ENCODE measurements at regions not wholly inside any gene's neighbourhood (a gene's known extent, or its start where the extent isn't known, plus 50 kb on each side); places are given as distances from the start of the nearest gene placed in this dataset.

DNA sequence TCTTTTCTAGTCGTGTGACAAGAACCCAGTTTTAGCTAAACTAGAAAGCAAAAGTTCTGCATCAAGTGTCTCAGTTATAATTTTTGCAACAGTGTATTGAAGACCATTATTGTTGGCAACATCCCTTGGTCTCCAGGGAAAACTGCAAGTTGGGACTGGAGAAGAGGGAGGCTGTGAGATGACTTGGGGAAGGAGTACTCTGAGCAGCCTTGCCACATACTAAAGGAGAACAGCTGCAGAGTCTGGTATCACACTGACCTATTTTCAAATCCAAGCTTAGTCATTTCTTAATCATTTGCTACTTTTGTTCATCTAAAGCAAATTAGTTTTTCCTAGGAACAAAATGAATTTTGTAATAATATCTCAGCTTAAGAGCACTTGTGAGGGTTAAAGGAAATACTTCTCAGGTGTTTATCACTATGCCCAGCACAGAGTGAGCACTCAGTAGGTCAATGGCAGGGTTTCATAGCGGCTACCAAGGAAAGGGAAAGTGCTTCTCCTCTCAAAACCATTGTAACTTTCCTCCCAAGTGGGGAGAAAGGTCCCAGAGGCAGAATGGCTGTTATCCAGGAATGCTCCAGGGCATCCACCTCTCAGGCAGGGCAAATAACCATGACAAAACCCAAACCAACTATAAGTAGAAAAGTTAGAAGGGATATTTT lies 247.1 kb downstream of the C11orf87 start:
- TF ChIP-seq TCF4 (CRISPR knock-in tag; IDR thresholded peaks at IDR 0.05; ENCODE audit: borderline replicate concordance) = no peak
- TF ChIP-seq, protein P1, sequence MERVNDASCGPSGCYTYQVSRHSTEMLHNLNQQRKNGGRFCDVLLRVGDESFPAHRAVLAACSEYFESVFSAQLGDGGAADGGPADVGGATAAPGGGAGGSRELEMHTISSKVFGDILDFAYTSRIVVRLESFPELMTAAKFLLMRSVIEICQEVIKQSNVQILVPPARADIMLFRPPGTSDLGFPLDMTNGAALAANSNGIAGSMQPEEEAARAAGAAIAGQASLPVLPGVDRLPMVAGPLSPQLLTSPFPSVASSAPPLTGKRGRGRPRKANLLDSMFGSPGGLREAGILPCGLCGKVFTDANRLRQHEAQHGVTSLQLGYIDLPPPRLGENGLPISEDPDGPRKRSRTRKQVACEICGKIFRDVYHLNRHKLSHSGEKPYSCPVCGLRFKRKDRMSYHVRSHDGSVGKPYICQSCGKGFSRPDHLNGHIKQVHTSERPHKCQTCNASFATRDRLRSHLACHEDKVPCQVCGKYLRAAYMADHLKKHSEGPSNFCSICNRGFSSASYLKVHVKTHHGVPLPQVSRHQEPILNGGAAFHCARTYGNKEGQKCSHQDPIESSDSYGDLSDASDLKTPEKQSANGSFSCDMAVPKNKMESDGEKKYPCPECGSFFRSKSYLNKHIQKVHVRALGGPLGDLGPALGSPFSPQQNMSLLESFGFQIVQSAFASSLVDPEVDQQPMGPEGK (CRISPR knock-in tag; IDR thresholded peaks at IDR 0.05; ENCODE audit: borderline replicate concordance) = no peak
- no peak for TF ChIP-seq ZC3H10 (CRISPR knock-in tag; IDR thresholded peaks at IDR 0.05)
- TF ChIP-seq, protein P2, sequence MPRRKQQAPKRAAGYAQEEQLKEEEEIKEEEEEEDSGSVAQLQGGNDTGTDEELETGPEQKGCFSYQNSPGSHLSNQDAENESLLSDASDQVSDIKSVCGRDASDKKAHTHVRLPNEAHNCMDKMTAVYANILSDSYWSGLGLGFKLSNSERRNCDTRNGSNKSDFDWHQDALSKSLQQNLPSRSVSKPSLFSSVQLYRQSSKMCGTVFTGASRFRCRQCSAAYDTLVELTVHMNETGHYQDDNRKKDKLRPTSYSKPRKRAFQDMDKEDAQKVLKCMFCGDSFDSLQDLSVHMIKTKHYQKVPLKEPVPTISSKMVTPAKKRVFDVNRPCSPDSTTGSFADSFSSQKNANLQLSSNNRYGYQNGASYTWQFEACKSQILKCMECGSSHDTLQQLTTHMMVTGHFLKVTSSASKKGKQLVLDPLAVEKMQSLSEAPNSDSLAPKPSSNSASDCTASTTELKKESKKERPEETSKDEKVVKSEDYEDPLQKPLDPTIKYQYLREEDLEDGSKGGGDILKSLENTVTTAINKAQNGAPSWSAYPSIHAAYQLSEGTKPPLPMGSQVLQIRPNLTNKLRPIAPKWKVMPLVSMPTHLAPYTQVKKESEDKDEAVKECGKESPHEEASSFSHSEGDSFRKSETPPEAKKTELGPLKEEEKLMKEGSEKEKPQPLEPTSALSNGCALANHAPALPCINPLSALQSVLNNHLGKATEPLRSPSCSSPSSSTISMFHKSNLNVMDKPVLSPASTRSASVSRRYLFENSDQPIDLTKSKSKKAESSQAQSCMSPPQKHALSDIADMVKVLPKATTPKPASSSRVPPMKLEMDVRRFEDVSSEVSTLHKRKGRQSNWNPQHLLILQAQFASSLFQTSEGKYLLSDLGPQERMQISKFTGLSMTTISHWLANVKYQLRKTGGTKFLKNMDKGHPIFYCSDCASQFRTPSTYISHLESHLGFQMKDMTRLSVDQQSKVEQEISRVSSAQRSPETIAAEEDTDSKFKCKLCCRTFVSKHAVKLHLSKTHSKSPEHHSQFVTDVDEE (CRISPR knock-in tag; IDR thresholded peaks at IDR 0.05) = no peak
- no peak for TF ChIP-seq ARNTL (CRISPR knock-in tag; IDR thresholded peaks at IDR 0.05; ENCODE audit: borderline replicate concordance, low read depth)
- no peak for TF ChIP-seq TOX (CRISPR knock-in tag; IDR thresholded peaks at IDR 0.05; ENCODE audit: borderline replicate concordance)
- no peak for TF ChIP-seq ZNF8 (CRISPR knock-in tag; IDR thresholded peaks at IDR 0.05)
- TF ChIP-seq ISL1 (CRISPR knock-in tag; IDR thresholded peaks at IDR 0.05) = no peak
- TF ChIP-seq ZNF565 (CRISPR knock-in tag; conservative IDR thresholded peaks at IDR 0.05; ENCODE audit: low read depth) = no peak
- TF ChIP-seq OSR1 (CRISPR knock-in tag; IDR thresholded peaks at IDR 0.05) = no peak

Data from SK-N-SH treated with all-trans-retinoic acid at 6 μM for 48 hours (cell line).